Left ventricle myocardium superior (tissue), 1 donor: ENCODE measurements at regions not wholly inside any gene's neighbourhood (a gene's known extent, or its start where the extent isn't known, plus 50 kb on each side); places are given as distances from the start of the nearest gene placed in this dataset.

Experiments
- ATAC-seq: fragments of 200-7000 bp; cut with Tn5 transposase; one replicate; pipeline ENCODE4 v1.9.1; 2020; ENCODE audit warnings: mild to moderate bottlenecking, moderate library complexity
- DNase-seq: peaks from one replicate; pipeline ENCODE4 v3.0.0-alpha.2; 2020
- intact Hi-C: fragments of 100-400 bp; cut with micrococcal nuclease; formaldehyde crosslinking; loops from one replicate; pipeline ENCODE4 v1.11.0; 2022
- donor health status: DM: no; HTN: yes; CAD: no; lungs with severe emphysema.

DNA sequence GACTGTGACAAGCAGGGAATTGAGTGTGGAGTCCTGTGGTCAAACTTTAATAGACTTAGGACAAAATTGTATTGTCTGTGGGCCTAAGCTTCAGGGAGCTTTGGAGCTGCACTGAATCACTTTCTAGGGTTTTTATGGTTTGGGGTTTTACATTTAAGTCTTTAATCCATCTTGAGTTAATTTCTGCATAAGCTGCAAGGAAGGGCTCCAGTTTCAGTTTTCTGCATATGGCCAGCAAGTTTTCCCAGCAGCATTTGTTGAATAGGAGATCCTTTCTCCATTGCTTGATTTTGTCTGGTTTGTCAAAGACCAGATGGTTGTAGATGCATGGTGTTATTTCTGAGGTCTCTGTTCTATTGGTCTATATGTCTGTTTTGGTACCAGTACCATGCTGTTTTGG, 113.4 kb upstream of the NXT1 start:
- DNase-seq: no peak
- intact Hi-C loops: loop anchor here (5.0 kb wide), 1 partner anchor 185 kb away; no protein-coding TSS in a partner anchor

DNA sequence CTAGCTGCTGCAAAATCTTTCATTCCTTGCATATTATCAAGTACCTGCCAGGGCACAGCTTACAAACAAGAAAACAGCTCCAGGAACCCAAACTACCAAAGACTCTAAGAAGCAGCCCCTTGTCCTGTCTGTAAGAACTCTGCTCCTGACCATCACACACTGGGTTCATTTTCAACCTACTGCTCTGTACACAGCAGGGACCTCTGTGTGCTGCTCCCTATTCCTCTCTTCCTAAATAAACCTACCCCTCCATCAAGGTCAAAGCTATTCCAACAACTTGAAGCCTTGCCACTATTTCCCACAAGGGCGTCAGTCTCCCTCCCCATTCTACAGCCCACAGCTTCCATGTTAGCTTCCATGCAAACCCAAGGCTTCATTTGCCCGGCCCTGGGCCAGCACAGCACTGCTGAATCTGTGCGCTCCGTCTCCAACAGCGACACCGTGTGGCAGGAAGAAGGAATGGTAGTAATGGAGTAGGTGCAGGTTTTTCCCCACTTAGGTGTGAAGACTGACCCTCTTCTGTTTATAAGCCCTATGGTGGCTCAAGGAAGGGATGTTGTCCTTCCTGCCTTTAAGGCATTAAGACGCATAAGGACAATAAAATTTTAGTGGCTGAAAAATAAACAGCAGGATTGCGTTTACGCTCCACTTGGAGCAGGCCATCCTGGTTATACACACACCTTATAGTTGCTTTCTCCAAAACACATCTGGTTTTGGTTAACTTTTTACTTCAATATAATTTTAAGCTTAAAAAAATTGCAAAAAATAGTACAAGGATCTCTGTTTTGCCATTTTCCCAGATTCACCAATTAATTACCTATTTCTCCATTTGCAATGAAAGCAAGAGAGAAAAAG, 115.2 kb upstream of the NXT1 start:
- ATAC-seq (peak; percentile 97), DNase-seq (peak; percentile 82)
- intact Hi-C loops: loop anchor here (5.0 kb wide), 1 partner anchor 183 kb away; no protein-coding TSS in a partner anchor

More for the DNA sequence above, 113.4 kb upstream of the NXT1 start:
- no peak for ATAC-seq

DNA sequence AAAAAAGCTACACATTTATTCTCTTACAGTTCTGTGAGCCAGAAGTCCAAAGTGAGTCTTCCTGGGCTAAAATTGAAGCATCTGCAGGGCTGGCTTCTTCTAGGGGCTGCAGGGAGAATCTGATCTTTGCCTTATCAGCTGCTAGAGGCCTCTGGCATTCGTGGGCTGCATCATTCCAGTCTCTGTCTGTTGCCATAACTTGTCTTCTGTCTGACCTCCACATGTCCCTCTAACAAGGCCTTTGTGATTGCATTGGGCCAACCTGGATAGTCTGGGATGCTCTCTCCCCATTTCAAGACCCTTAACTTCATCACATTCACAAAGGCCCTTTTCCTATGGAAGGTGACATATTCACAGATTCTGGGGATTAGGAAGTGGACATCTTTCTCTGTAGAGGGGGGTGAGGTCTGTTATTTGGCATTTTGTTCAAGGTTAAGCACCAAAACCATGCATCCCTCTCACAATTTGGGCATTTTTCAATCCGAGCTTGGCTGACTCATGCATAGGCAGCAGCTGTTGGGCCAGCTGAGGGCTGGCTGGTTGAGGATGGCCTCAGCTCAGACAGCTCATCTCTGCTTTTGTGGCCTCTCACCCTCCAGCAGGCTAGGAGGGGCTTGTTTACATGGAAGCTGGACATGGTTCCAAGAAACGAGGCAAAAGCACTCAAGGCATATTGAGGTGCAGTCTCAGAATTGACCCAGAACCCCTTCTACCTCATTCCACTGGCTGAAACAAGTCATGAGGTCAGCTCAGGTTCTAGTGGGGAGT, 116.1 kb upstream of the NXT1 start:
- DNase-seq (no peak), ATAC-seq (peak; percentile 24)
- intact Hi-C loops: loop anchor here (5.0 kb wide), 1 partner anchor 182 kb away; no protein-coding TSS in a partner anchor

DNA sequence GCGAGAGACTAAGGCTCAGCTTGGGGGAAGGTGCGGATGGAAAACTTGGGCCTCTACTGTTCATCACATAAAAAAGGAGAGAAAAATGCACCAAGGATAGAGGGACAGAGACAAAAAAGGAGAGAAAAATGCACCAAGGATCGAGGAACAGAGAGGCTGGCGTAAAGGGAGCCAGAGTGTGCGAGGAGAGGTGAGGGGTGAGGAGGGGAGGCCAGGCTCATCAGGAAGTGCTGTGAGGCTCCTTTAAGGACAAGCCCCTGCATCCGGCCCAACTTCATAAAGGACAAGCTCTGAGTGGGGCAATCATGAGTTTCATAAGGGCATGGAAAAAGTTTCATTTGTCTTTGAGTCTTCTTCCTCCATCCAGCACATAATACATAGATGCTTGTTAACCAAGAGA, 117.2 kb upstream of the NXT1 start:
- DNase-seq (no peak), ATAC-seq (no peak)
- intact Hi-C loops: no loop called here

DNA sequence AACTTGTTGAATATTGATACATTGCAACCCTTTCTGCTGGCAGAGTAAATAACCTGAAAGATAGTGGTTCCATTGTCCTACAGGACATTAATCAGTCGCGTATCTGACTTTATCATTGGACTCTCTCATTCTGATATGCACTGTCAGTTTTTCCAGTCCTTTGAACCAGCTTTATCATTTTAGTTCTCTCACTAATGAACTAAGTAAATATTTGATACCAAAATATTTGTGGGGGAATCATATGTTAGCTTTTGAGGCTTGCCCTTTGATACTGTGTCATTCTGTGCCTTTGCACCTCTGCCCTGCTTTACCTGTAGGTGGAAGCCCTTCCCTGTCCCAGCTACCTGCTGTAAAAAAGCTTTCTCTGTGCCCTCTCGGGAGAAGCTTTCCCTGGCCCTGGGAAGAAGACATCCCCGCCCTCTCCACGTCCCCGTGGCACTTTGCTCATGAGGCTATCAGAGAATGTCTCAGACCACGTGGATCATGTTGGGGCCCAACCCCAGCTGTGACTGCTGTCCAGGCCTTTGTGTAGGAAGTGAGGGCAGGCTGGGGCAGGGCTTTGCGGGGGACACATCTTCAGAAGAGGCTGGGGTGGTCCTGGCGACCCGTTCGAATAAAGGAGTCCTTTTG, 117.8 kb upstream of the NXT1 start:
- DNase-seq: no peak
- intact Hi-C loops: no loop called here
- ATAC-seq: no peak

DNA sequence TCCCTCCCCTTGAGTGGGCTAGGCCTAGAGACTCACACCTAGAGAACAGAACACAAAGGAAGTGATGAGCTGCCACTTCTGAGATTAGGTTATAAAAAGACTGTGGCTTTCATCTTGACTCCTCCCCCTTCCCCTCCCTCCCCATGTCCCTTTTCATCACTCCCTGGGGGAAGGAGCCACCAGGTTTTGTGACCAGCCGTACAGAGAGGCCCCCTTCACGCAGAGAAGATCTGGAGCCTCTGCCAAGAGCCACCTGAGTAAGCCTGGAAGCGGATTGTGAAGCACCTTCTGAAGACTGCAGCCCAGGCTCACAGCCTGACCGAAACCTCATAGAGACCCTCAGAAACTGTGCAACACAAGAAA, 118.4 kb upstream of the NXT1 start:
- intact Hi-C loops: no loop called here
- ATAC-seq: no peak
- DNase-seq: no peak

DNA sequence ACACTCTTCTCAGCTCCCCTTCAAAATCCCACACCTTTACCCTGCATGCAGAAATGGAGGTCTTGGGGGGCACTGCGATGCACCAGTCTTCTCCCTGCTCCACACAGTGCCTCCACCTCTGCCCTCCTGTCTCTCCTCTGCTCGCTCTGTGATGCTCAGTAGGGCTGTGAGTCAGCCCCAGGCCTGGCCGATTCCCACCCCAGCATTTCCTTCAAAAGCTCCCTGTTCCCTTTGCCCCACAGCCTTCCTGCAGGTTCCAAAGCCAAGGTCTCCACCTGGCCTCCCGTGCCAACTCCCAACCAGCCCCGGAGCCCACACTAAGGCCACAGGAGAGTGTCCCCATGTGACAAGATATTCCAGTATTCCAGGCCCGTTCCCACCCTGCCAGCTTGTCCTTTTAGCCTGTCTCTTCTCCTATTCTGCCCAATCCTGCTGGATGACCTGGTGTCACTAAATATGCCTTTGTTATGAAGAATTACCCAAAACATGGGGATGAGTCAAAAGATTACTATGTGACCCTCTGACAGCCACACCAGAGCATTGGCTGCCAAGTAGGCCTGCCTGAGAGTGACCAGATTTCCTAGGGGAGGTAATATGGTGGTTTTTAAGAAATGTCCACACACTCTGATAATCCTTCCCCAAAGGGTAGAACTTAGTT, 118.9 kb upstream of the NXT1 start:
- ATAC-seq: no peak
- no peak for DNase-seq
- intact Hi-C loops: no loop called here

DNA sequence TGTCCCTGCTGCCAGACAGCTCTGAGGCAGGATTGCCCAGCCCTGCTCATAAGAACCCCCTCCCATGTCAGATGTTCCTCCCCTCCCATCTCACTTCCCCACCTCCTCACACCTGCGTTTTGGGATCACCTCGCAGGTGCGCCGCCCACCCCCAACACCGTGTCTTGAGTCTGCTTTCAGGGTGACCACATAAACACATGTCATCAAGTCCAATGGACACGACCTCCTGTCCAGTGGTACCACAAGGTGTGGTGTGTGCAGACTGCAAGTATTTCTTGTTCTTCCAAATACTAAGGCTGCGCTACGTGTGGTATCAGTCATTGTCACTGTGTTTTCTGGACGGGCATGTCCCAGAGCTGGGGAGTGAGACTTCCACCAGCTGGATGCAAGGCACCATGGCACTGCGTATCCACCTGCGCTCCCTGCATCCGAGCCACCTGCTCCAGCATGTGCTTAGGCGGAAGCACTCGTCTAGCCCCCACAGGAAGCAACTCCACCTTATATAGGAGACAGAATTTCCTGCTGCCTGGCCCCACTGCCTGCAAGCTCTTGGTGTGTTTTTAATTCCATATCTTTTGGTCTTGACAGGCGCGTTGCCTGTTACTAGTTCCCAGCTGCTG, 119.7 kb upstream of the NXT1 start:
- DNase-seq (no peak), ATAC-seq (no peak)
- intact Hi-C loops: no loop called here

DNA sequence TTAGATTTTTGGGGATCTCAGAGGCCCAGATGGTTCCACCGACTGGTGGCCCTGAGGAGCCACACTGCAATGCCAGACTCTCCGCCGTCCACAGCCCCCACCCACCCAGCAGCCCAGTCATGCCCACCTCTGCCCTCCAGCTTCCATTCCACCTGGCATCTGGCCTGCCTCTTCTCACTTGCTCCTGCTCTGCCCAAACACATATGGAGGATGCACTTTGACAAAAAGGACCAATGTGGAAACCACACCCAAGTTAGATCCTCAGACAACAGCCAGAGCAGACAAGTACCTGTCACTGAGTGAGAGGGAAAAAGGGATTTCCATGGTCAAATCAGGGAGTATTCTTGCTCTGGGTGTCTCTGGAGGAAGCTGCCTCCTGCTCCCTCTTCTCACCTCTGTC, 120.6 kb upstream of the NXT1 start:
- intact Hi-C loops: no loop called here
- ATAC-seq (no peak), DNase-seq (no peak)

DNA sequence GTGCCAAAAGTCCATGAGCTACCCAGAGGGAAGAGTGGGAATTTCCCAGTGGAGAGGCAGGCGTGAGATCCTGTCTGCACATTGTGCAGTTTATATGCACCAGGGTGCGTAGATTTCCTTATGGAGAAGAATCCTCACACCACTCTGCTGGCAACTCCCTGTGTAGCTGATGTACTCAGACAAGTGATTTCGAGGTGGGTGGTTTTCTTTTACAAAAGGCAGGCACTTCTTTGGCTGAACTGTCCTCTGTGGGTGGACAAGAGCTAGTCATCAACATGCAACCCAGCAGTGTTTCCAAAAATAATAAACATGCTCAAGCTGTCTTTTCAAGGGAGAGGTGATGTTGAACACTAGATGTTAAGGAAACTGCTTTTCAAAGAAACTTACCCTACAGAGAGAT, 121.7 kb upstream of the NXT1 start:
- ATAC-seq (peak; percentile 15), DNase-seq (no peak)
- intact Hi-C loops: no loop called here

DNA sequence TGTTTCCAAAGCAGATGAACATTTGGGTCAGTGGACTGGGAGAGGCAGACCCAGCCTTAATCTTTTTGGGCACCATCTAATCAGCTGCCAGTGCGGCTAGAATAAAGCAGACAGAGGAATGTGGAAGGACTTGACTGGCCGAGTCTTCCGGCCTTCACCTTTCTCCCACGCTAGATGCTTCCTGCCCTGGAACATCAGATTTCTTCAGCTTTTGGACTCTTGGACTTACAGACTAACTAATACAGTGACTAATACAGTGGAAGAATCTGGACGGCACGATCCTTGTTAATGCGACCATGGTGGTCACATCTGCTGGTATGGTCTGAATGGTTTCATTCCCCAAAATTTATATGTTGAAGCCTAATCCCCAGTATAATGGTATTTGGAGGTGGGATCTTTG, 122.6 kb upstream of the NXT1 start:
- intact Hi-C loops: no loop called here
- DNase-seq: no peak
- no peak for ATAC-seq

DNA sequence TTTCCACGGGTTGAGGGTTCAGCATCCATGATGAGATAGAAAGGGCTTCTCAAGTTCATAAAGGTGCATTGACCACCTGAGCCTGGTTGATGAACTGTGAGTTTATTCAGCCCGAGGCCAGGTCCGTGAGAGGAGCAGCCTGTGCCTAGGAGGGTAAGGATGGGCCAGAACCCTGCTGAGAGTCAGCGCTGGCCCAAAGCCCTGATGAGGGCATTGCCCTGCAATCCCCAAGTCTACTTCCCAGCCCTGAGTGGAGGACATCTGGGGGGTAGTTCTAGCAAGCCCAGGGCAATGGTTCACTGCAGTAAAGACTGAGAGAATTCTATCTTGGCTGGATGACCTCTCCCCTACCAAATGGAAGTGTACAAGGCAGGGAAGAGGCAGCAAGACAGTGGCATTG, 123.3 kb upstream of the NXT1 start:
- DNase-seq: no peak
- ATAC-seq: no peak
- intact Hi-C loops: no loop called here

DNA sequence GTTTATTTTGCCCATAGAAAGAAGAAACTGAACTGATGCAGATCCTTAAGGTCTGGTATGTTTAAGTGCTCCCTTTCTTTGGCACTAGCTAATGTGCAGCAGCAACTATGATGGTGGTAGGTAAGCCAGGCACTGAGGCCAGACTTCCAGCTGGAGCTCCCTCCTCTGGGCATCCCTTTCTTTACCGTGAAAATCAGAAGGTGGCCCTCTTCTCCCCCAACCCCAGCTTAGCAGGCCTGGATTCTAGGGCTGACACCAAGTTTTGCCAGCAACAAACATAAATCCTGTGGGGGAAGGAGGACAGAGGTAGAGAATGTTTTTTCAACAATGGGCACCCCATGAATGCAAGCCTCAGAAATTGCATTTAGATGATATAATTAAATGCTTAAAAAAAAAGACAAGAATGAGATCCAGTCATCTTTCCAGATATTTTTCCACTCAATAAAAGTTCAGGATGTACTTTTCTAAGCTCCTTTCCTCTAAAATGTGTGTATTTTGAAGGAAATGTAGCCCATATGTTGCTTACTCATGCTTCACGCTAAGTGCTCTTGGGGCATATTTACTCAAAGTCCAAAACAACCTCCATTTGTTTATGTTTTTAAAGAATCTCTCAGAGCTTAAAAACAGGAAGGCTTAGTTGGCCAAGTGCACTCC, 123.9 kb upstream of the NXT1 start:
- ATAC-seq: no peak
- no peak for DNase-seq
- intact Hi-C loops: no loop called here

DNA sequence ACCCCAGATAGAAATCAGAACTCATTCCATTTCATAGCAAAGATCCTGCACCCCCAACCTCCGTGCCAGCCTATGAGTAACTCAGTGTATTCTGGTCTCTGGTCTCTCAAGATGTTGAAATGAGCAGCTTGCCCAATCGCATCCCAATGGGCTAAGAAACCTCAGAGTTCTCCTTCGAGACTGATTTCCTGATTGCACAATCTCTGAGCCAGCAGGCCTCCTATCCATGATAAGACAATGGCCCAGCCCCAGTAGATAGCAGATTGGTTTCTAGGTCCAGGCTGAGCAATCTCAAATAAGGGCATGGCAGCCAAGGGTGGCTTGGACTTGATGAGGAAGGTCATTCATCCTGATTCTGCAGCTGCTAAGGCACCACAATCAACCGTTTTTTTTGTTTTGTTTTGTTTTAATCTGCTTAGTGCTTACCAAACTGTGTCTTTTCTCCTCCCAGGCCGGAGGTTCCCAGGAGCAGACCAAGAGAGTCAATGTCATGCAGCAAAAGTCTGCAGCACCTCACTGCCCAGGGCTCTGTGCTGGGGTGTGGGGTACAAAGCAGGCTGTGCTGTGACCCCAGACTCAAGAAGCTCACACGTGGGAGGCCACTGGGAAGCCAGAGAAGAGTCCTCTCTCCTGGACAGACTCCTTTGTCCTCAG, 125.1 kb upstream of the NXT1 start:
- DNase-seq (peak; percentile 58), ATAC-seq (peak; percentile 94)
- intact Hi-C loops: no loop called here

DNA sequence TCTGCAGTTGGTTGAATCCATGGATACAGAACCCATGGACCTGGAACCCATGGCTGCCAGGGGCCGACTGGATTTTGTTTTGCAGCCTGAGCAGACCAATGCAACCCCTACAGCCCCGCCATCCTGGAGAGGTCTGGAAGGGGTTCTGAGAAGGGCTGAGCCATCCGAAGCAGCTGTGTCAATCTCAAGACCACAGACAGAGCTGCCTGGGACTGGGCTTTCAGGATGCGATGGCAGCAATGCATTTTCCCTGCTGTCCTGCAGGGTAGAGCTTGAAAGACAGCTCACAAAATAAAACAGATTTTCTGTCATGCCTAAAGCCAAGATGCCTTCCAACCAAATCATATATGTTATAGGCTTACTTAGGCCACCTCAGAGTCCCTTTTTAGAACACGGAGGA, 125.8 kb upstream of the NXT1 start:
- DNase-seq: no peak
- ATAC-seq: no peak
- intact Hi-C loops: no loop called here

DNA sequence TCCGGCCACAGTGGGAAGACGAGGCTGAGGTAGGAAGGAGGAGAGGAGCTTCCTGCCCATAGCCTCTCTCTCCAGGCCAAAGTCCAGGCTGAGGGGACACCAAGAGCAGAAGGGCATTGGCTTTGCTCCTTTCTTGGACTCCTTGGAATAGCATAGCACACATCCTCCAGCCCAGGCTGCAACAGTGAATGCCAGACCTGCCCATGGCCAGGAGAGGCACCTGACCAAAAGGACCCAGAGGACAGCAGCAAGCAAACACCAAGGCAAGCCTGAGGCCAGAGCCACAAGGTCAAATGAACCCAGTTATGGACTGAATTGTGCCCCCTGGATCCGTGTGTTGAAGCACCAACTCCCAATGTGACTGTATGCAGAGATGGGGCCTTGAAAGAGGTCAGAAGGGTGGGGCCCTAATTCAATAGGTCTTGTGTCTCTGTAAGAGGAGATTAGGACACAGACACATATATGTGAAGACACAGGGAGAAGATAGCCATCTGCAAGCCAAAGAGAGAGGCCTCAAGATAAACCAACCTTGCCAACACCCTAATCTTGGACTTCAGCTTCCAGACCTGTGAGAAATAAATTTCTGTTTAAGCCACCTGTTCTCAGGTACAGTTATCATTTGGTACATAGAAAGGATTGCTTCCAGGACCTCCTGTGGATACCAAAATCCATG, 126.5 kb upstream of the NXT1 start:
- ATAC-seq (no peak), DNase-seq (no peak)
- intact Hi-C loops: no loop called here

DNA sequence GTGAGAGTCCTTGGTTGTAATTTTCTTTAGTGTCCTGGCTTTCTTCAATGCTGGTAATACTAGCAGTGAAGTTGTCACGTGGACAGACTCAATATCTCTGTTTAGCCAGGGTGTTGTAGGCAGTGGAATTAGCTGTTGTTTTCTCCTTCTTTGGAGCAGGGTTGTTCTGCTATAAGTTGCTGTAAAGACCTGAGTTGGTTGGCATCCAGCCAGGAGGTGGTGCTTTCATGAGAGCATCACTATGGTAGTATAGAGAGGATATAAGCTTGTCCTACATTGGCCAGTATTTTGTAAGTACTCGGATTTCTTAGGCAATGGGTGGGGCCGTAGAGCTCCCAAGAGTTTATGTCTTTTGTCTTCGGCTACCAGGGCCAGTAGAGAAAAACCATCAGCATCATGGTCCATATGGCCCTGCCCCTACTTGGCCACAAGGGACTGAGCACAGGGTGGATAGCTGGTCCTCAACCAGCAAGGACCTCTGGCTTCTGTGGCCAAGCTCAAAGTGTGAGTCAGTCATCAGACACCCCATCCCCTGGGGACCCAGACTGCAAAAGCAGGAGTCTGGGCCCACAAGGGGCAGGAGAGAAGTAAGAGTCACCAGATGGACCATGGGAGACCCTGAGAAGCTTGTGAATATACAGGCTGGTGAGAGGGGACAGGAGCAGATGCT, 127.9 kb upstream of the NXT1 start:
- DNase-seq (no peak), ATAC-seq (no peak)
- intact Hi-C loops: no loop called here
